EL (cell line): ENCODE measurements at regions not wholly inside any gene's neighbourhood (a gene's known extent, or its start where the extent isn't known, plus 50 kb on each side); places are given as distances from the start of the nearest gene placed in this dataset.
"Not testable (repeated sequence)": the region's sequence is repeated elsewhere in the genome, so short reads cannot be mapped to it uniquely, and the experiment has no call there.

Experiments used
- DNase-seq: peaks from one replicate; pipeline ENCODE4 v3.0.0-alpha.2; 2016

DNA sequence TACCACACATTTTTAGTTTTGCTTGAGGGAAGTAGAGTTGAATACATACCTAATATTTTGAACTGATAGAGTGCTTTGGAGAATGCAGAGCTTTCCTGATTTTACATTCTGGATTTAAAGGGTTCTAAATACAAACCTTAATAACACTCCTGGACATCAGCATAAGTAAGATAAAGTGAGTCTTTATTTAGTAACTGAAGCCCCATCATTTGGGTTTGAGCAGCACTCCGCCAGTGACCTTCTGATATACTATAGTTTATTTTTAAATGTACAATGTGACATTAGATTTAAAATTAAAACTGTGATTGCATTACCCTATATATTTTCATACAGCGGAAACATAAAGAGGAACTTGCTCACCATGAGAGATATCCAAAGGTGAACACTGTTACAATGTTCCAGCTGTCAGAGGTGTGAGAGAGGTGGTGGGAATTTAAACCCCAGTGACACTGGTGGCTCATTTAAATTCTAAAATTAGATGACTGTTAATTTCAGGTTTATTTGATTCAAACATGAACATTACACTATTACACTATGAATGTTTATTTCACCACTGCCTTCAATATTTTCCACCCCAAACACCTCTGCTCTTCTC, 203.0 kb upstream of the PCSK5 start:
- no peak for DNase-seq

DNA sequence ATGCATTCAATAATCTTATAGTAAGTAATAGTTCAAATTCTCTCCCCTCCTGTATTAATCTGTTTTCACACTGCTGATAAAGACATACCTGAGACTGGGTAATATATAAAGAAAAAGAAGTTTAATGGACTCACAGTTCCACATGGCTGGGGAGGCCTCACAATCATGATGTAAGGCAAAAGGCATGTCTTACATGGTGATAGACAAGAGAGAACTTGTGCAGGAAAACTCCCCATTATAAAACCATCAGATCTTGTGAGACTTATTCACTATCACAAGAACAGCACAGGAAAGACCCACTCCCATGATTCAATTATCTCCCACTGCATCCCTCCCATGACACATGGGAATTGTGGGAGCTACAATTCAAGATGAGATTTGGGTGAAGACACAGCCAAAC, 199.9 kb upstream of the PCSK5 start:
- DNase-seq = not testable (repeated sequence)

DNA sequence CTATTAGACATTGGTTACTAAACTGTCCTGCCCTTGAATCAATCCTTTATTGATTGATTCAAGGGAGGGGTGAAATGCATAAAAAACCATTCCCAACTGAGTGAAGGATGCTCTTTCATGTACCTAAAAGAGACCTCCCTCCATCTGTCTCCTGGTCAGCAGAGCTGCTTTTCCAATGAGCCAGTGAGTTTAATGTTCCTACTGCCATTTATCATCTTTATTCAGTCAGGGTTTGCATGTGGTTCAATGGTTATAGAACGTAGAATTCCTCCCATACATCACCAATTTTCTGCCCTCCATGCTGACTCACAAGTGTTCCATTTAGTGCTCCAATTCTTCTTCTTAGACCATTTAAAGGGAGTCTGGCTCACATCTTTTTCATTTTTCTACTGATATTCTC, 199.1 kb upstream of the PCSK5 start:
- DNase-seq = no peak

DNA sequence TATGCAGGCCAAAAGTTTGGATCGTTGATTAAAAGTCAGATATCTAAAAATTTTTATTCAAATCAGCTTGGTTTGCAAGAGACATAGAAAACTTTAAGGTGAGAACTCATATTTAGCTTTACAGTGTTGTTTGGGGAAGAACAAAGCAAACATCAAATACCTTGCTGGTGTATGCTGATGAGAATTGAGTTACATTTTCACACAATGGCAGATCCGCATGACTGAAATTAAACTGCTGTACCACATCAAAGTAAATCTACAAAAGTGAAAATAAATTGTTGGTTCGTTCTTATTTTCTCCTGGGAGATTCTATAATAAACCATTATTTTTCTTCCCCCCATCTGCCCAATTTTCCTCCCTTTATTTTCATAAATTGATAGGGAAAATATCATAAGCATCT, 198.2 kb upstream of the PCSK5 start:
- DNase-seq = no peak

DNA sequence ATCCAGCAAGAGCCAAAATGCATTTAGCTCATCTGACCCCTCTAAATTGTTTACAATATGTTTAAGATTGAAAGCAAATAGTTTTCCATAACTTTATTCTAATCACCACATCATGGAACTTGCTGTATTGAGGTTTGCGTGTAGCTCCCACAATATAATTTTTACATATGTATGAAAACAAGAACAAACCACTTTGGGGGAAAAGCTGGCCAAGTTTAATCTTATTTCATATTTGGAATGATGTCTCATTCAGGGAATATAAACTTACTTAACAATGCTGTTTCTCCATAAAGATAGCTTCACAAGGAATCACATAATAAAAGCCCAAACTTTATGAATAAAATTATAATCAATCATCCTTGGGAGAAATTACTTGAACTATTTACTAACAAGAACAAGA, 194.6 kb upstream of the PCSK5 start:
- no peak for DNase-seq

DNA sequence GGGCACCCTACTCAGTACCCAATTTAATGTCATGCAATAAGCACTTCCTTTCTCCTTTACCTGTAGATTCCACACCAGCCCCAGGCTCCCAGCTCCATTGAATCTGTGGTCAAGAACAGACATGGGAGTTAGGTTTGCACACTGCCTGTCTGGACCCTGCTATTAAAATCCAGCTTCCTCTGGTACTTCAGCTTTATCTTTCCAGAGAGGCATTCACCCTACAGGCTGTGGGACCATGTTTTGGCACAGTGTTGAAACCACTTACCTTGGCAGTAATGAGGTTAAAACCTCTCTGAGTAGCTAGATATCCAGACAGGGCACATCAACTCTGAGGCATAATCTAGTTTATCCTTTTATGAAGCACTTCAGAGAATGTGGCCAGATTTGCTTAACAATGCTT, 191.5 kb upstream of the PCSK5 start:
- DNase-seq = no peak

DNA sequence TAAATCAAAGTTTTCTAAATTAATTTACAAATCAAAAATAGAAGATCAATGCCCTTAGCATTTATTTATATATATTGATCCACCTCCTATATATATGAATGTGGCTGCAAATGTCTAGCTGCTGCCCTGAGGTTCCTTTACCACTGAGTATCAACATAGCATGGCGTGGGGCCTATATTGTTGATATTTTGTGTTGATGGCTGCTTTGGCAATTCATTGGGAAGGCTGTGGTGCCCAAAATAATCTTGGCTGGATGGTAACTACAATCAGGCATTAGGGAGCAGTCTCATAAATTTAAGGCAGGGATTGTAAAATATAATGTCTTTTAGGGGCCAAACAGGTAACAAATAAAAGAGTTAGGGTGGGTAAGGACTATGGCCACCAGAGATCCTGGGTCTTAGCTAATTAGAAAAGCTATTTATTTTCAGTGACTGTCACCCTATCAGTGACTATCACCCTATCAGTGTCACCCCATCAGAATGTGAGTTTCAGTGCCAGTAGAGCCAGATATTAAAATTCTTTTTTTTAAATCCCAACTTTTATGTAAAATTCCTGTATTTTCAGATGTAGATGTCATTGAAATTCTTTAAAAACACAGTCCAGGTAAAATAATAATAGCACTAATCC, 190.7 kb upstream of the PCSK5 start:
- no peak for DNase-seq

DNA sequence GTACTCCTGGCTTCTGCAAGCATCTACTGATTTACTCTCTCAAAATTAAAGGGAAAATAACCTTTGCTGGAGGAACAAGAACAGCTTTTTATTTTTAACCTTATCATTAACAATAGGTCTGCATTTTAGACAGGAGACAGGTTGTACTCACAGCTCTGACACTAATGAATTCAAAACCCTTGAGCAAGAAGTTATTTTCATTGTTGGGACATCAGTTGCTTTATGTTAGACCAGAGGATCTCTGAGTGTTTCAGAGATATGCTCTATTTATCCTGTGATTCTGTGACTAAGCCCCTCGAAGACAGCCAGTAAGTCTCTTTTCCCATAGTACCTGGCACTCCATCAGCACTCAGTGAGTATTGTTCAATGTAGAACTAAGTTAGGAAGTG, 190.2 kb upstream of the PCSK5 start:
- DNase-seq = no peak

DNA sequence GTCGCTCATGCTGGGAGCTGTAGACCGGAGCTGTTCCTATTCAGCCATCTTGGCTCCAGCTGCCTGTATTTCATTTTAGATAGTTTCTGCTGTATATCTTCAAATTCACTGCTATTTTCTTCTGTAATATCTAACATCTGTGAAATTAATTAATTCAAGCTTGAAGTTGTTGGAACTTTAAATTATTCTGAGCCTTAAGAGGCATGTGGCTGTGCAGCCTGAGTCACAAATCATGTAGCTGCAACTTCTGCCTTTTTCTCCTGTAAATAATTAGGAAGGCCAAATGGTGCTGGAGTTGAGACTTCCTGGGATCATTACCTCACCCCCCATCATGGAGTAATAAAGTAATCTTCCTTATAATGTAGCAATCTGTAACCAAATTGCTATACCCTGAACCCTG, 183.3 kb upstream of the PCSK5 start:
- no peak for DNase-seq

DNA sequence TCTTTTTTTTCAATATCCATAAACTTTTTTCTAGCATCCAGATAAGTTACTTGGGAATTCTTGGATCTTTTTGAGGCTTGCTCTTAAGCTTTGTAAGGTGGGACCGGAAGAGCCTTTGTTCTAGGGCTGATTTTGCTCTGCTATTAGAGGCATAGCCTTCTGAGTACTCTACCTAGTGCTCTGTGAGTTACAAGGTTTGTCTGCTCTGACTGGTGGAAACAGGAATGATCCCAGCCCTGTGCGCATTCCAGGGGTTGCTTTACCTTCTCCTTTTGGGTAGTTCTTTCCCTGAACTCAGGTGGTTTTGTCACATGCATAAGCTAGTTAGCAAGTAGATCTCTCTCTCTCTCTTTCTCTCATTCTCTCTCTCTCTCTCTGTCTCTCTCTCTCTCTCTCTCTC, 180.8 kb upstream of the PCSK5 start:
- no peak for DNase-seq

DNA sequence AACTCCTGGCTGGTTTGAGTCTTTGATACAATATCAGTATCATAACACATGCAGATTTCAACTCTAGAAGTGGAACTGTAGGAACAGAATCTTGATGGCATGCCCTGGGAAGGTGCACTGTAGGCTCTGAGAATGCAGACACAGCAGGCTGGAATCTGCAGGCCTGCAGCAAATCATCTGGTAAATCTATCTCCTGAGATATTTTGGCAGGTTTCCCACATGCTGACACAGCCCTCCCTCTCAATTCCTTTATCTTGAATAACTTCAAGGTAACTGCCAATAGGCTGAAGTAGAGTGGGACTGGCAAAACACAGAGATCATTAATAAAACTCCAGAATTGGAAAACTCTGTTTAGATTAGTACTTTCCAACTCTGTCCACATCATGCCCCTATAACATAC, 177.8 kb upstream of the PCSK5 start:
- DNase-seq = no peak

DNA sequence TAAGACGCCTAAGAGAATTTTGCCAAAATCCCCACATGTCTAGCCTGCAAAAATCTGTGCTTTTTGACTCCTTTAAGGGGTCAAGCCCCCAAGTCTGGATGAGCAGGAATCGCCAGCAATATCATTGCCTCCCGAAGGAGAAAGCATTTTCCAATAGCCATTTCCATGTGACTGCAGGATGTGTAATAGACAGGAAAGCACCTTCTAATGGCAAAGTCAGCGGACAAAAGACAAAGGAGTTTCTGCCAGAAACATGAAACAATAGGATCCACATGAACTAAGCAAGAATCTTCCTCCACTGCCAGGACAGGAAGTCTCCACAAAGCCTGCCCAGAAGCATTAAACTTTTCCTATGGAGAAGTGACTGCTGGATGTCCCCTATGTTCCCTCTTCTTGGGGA, 177.1 kb upstream of the PCSK5 start:
- DNase-seq = no peak

DNA sequence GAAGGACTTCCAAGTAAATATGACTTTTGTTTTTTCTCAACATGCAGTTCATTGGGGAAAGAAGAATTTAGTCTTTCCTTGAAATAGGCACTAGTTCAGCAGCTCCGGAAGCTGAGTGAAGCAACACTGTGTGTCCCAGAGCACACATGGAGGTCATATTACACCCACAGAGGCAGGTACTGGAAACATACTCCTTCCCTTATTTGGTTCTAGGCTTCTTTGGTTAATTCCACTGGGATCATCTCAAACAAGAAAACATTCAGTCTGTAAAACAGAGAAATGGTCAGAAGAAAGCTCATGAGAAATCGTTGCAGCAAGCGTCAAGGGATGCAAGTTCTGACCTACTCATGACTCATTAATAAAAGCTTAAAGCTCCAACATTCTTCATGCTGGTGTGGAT, 175.1 kb upstream of the PCSK5 start:
- no peak for DNase-seq

DNA sequence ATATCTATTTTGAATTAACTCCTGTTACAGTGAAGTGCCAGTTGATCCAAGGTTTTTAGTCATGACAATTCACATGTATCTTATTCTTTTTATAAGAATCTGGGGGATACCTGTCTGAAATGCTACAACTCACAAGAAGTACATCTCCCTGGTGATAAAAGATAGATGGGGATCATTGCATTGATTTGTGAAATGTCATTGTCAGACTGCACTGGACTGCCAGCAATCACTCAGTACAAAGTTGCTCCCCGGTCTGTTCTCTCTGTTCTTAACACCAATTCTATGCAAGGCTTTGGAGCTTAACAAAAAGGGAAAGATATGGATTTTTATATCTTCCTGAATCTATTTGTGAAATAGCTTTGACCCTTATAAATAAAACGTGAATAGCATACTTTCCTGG, 171.8 kb upstream of the PCSK5 start:
- DNase-seq = no peak

DNA sequence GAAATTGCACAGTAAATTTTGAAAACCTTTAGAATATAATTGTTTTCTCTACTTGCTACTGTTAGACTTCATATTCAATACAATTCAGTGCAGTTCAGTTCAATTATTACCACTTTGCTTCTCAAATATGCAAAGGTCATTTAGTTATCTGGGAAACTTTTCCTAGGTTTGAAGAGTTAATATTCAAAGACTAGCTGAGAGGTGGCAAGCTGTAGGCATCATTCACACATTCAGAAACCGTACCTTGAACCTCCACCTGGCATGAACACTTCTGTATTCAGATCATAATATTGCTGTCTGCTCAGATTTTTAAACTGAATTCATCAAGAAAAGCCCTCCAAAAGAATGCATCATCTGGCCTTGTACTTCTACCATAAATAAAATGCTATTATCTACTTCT, 162.1 kb upstream of the PCSK5 start:
- DNase-seq = no peak

DNA sequence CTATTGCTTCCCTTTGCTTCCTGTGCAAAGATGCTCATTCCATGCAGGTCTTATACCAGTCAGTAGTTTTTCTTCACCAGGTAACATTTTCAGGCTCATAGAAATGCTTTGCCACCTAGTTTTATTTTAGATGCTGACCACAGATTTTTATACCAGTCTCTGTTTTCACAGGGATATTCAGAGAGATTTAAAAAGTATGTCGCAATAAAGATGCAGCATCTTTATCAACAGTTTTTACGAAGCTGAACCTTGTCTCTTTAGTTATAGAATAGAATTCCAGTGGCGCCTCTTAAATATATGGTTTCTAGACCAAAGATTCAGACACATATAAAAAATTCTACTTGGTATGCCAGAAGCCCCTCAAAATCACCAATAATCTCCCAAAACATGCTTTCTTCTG, 155.7 kb upstream of the PCSK5 start:
- DNase-seq = no peak

DNA sequence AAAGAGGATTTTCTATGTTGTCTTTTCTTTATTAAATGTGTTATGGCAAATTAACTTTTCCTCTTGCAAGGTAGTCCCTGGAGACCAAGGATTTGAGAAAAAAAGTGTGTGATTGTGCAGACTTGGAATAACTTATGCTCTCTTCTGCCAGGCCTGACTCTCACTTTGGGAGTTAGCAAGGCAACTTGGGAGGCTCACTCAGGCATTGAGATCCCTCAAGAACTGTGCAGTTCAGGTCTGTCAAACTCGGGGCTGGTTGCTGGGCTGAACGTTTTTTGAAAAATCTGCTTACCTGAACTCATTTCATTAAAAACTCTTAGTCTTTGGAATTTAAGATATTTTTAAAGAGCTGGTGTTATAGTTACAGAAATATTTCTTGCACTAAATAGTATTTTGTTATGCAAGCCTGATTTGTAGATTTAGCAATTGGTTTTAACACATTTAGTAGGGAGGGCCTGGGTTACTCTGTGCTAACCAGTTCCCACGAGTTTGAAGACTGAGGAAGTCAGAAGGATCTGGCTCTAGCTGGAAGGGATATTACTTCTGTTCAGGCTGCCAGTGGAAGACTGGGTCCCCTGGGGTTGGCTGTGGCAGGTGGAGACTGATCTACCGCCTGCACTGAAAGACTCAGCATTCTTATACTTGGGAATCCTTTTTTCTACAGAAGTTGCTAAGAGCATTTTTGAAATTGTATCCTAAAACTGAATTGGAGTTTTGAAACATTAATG, 150.4 kb upstream of the PCSK5 start:
- DNase-seq = no peak

DNA sequence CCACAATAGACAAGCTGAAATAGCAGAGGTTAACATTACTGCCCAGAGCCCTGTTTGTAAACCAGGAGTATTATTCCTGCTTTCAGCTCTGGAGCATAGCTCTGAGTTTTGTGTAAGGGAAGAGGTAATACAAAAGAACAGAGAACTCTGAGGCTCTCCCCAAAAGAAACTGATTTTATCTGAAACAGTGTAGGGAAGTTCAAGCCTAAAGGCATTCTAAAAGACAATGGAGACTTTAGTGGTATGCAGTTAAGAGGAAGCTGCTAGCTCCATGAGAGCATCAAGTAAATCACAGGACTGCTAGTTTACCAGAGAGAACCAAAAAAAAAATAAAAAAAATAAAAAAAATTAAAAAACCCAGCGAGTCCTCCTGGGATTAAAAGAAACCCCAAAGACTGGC, 146.6 kb upstream of the PCSK5 start:
- DNase-seq = no peak

DNA sequence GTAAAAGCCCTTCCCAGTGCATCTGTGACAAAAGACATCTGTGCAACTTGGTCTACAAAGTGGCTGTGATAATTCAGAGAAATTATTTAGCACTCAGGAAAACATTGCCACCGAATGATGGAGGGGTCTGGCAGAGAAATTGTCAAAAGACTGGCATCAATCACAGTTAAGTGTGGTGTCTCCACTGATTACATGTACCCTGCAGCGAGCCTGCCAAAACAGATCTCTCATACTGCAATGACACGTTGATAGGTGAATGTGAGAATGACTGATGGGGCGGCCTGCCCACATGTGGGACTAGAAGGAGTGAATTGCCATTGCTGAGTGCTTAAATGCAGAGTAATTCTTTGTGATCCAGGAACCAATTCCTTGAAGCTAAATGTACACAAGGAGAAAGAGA, 136.4 kb upstream of the PCSK5 start:
- no peak for DNase-seq

DNA sequence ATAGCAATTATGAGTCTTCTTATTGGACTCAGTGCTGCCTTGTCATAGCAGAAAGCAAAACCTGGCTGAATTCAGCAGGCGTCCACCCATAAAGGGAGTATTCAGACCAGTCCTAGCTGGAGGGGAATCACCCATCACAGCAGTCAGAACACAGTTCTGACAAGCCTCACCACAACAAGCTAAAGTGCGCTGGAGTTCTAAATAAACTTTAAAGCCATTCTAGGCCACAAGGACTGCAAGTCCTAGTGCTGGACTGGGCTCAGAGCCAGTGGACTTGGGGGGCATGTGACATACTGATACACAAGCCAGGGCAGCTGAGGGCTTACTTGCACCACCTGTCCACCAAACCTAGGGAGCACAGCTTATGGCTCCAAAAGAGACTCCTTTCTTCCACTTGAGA, 115.3 kb upstream of the PCSK5 start:
- no peak for DNase-seq

DNA sequence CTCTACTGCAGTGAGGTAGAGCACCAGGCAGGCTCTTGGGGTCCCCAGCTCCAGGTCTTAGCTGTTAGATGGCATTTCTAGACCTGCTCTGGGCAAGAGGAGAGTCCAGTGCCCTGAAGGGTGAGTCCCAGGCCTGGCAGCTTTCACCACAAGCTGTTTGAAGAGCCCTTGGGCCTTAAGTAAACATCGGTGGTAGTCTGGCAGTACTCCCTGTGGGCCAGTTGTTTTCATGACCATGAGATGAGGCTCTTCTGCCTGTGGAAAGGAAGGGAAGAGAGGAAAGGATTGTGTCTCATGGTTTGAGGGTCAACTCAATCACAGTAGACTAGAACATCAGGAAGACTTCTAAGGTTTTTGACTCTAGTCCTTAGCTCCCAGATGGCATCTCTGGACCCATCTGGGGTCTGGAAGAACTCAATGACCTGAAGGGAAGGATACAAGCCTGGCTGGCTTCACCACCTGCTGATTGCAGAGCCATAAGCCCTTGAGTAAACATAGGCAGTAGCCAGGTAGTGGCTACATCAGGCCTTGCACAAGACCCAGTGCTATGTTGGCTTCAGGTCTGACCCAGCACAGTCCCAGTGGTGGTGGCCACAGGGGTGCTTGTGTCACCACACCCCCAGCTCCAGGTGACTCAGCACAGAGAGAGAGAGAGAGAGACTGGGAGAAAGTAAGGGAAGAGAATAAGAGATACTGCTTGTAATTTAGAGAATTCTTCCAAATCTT, 114.3 kb upstream of the PCSK5 start:
- no peak for DNase-seq

DNA sequence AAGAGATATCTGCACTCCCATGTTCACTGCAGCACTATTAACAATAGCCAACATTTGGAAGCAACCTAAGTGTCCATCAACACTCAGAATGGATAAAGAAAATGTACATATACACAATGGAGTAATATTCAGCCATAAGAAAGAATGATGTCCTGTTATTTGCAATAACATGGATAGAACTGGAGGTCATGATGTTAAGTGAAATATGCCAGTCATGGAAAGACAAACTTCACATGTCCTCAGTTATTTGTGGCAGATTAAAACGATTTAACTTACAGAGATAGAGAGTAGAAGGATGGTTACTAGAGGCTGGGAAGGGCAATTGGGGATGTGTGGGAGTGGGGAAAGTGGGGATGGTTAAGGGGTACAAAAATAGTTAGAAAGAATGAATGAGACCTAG, 110.3 kb upstream of the PCSK5 start:
- no peak for DNase-seq

DNA sequence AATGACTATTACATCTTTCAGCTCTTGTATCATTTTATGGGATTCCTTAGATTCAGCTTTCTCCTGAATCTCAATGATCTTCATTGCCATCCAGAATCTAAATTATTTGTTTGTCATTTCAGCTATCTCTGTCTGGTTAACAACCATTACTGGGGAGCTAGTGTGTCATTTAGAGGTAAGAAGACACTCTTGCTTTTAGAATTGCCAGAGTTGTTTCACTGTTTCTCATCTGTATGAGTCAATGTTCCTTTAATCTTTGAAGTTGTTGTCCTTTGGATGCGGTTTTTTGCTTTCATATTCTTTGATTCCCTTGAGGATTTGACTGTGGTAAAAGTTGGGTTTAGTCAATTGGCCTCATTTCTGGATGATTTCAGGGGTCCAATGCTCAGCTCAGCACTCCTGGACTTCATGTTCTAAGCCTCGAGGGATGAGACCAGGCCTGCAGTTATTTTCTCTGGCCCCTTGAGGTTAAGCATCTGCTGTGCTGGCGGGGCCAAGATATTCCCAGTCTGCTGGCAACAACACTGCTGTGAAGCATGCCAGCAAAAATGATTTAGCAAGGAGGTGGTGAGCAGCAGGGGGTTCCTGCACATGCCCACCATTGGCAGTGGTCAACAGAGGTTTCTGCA, 102.4 kb upstream of the PCSK5 start:
- DNase-seq = no peak
